Mucosa of stomach (tissue), 1 donor: ENCODE measurements at regions not wholly inside any gene's neighbourhood (a gene's known extent, or its start where the extent isn't known, plus 50 kb on each side); places are given as distances from the start of the nearest gene placed in this dataset.

ENCODE experiments used
- H3K27me3 ChIP-seq: one replicate; pipeline ENCODE4 v1.7.0; 2013; ENCODE audit warnings: mild to moderate bottlenecking, low read length; ENCODE audit not compliant: control insufficient read depth, insufficient read depth
- H3K36me3 ChIP-seq: one replicate; pipeline ENCODE4 v1.7.0; 2013; ENCODE audit warnings: low read length; ENCODE audit not compliant: control insufficient read depth, insufficient read depth
- H3K4me1 ChIP-seq: one replicate; pipeline ENCODE4 v1.7.0; 2013; ENCODE audit warnings: mild to moderate bottlenecking, low read length; ENCODE audit not compliant: control insufficient read depth, insufficient read depth
- H3K4me3 ChIP-seq: one replicate; pipeline ENCODE4 v1.7.0; 2013; ENCODE audit warnings: low read length
- H3K9ac ChIP-seq: one replicate; pipeline ENCODE4 v1.7.0; 2013; ENCODE audit warnings: mild to moderate bottlenecking, low read length, moderate library complexity
- H3K9me3 ChIP-seq: one replicate; pipeline ENCODE4 v1.7.0; 2013; ENCODE audit warnings: mild to moderate bottlenecking, low read length, moderate library complexity; ENCODE audit not compliant: control insufficient read depth
- donor health status: Pancreatic carcinoma.

GRCh38 chr3:182445576-182445975 lies 347.7 kb upstream of the ATP11B start:
- H3K4me3 ChIP-seq = no peak overlapping the region
- H3K4me1 ChIP-seq = no peaks in the 10 kb centered on the region
- no peaks in the 10 kb centered on the region for H3K36me3 ChIP-seq
- H3K27me3 ChIP-seq = no peaks in the 10 kb centered on the region
- no peak overlapping the region for H3K9ac ChIP-seq
- no peaks in the 10 kb centered on the region for H3K9me3 ChIP-seq

GRCh38 chr3:182450942-182451787 lies 342.1 kb upstream of the ATP11B start:
- no peak overlapping the region for H3K9ac ChIP-seq
- H3K4me3 ChIP-seq = no peak overlapping the region
- no peaks in the 10 kb centered on the region for H3K4me1 ChIP-seq
- no peaks in the 10 kb centered on the region for H3K36me3 ChIP-seq
- no peaks in the 10 kb centered on the region for H3K27me3 ChIP-seq
- no peaks in the 10 kb centered on the region for H3K9me3 ChIP-seq

DNA sequence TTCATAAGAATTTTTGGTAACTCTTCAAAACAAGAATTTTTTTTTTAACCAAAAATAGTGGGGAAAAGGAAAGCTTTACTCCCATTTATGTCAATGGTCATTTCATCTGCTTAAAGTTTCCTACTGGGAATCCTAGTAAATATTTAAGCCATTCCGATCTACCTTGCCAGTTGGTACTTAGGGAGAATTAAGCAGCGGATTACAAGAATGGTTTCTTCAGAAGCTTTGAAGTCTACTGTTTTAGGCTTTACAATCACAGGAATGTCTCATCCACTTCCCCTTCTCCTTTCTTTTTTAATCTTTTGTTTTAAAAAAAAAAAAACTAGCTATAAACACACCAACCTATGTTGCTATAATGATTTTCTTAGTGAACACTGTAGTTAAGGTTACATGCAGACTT lies 341.4 kb upstream of the ATP11B start:
- Histone ChIP-seq H3K27me3 (no peaks in the 10 kb centered on the region), H3K9ac (no peak overlapping the region), H3K36me3 (no peaks in the 10 kb centered on the region), H3K4me3 (no peak overlapping the region), H3K4me1 (no peaks in the 10 kb centered on the region), H3K9me3 (no peaks in the 10 kb centered on the region)

DNA sequence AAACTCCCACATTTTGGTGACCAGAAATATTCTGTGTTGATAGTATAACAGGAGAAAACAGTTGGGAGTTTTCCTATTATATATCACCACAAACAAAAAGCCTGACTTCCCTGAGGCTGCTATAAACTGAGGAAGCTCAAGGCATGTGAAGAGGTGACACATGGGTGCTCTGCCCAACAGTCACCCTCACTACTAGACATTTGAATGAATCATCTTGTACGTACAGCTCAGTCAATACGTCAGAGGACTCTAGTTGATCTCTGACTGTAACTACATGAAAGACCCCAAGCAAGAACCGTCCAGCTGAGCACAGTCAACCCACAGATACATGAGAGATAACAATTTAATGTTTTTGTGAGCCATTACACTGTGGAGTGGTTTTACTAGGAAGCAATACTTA lies 338.3 kb upstream of the ATP11B start:
- H3K9ac ChIP-seq = no peak overlapping the region
- H3K9me3 ChIP-seq = no peaks in the 10 kb centered on the region
- no peaks in the 10 kb centered on the region for H3K4me1 ChIP-seq
- no peaks in the 10 kb centered on the region for H3K36me3 ChIP-seq
- no peaks in the 10 kb centered on the region for H3K27me3 ChIP-seq
- H3K4me3 ChIP-seq = no peak overlapping the region

DNA sequence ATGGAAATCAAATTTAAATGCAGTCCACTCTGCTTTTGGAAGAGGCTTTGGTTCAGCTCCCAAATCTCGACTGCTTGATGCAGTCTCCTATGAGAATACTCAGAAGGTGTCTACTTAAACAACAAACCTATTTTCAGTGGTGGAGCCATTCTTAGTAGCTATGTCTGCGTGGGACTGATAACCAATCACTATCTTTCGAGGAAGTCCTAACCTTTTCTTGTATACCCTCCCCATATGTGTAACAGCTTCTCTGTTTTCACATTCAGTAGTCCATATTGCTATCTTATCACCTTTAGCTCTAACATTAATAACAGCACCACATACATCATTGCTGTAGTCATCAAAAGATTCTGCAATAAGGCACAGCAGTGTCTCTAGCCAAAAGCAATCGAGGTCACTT lies 333.0 kb upstream of the ATP11B start:
- H3K36me3 ChIP-seq = no peaks in the 10 kb centered on the region
- H3K9me3 ChIP-seq = no peaks in the 10 kb centered on the region
- no peaks in the 10 kb centered on the region for H3K27me3 ChIP-seq
- H3K4me3 ChIP-seq = no peak overlapping the region
- H3K9ac ChIP-seq = no peak overlapping the region
- peaks cover 5% of the 10 kb centered on the region for H3K4me1 ChIP-seq

- H3K4me1 ChIP-seq = peaks cover 5% of the 10 kb centered on the region
- H3K4me3 ChIP-seq = no peak overlapping the region
- H3K36me3 ChIP-seq = no peaks in the 10 kb centered on the region
- H3K9ac ChIP-seq = no peak overlapping the region
- no peaks in the 10 kb centered on the region for H3K9me3 ChIP-seq
- no peaks in the 10 kb centered on the region for H3K27me3 ChIP-seq
Measured at GRCh38 chr3:182462152-182462551, 331.2 kb upstream of the ATP11B start.

DNA sequence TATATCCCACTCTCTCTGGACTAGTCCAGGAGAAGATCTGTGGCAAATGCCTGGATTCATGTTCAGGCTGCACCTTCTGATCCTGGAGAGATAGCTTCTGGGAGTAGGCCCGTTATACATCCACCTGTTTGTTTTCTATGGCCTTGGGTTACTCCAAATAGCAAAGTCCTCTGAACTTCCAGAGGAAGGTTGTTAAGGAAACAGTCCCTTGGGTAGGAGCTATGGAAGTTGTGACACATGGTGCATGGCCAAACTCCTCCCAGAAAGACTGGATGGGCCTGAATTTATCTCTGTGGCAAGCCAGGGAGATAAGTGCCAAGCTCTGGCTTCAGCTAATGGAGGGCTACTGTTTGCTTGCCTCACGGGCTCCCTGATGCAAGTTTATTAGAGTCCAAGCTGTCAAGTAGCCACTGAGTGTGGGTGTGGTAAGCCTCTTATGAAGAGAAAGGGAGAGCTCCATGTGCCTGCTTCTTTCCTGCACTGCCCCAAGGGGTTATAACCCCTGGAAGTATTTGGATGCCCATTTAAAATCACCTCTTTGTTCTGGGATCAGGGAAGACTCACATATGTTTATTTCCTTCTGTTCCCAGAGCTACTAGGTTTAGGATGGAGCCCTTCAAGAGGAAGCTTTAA lies 328.7 kb upstream of the ATP11B start:
- Histone ChIP-seq H3K27me3 (no peaks in the 10 kb centered on the region), H3K9me3 (no peaks in the 10 kb centered on the region), H3K36me3 (no peaks in the 10 kb centered on the region), H3K9ac (no peak overlapping the region), H3K4me3 (no peak overlapping the region), H3K4me1 (peaks cover 5% of the 10 kb centered on the region)

DNA sequence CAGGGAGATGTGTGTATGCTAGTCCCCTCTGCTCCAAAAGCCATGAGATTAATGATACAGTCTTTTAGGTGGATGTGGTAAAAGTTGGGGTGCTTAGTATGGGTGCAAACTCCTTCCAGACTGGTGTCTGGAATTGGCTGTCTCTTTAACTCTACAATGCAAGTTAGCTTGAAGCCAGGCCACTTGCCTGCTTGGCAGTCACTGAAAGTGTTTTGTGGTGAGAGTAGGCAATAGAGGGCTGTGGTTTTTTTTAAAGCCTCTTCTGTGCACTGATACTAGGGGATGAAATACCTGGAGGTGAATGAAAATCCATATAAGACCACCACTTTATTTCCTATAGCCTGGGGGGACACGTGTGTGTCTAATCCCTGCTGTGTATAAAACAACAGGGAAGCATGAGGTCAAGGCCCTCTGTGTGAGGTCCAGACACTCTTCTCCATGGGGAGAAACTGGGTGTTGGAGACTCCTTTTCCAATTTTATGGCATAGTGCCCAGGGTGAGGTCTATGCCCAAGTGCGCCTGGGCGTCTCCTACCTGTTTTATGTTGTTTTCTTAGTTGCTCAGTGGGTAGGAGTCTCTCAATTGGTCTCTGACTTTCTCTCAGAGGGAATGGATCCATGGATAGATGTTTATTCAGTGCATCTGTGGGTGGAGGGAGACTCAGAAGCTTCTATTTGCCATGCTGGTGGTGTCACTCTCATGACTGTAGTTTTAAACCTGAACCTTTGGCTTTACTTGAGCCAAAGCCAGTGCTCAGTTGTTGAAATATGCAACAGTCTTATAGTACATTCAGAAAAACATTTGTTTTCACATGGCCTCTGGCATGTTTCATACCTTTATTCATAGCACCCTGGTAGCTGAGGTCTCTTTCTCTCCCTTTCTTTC lies 327.8 kb upstream of the ATP11B start:
- Histone ChIP-seq H3K27me3 (no peaks in the 10 kb centered on the region), H3K9ac (no peak overlapping the region), H3K9me3 (no peaks in the 10 kb centered on the region), H3K36me3 (no peaks in the 10 kb centered on the region), H3K4me3 (no peak overlapping the region), H3K4me1 (peaks cover 5% of the 10 kb centered on the region)

GRCh38 chr3:182469086-182469485 lies 324.2 kb upstream of the ATP11B start:
- H3K4me3 ChIP-seq = no peak overlapping the region
- H3K36me3 ChIP-seq = no peaks in the 10 kb centered on the region
- peaks cover 5% of the 10 kb centered on the region for H3K4me1 ChIP-seq
- H3K9me3 ChIP-seq = no peaks in the 10 kb centered on the region
- H3K27me3 ChIP-seq = no peaks in the 10 kb centered on the region
- H3K9ac ChIP-seq = no peak overlapping the region

DNA sequence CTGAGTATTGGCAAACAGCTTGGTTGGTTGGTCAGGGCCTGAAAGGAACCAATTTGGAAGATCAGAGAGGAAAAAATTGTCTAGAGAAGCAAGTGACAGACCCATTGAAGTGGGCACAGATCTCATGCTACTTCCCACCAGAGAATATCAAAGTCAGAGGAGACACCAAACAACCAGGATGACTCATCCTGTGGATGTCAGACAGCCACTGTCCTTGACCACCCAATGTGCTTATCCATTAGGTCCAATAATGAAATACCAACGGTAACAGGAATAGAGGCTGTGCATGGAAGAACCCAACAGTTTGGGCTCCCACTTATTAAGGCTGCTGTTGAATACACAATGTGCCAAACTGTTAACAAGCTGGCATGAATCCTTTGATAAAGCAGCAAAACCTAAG lies 323.1 kb upstream of the ATP11B start:
- no peaks in the 10 kb centered on the region for H3K4me1 ChIP-seq
- H3K27me3 ChIP-seq = no peaks in the 10 kb centered on the region
- H3K9me3 ChIP-seq = no peaks in the 10 kb centered on the region
- no peak overlapping the region for H3K4me3 ChIP-seq
- H3K9ac ChIP-seq = no peak overlapping the region
- H3K36me3 ChIP-seq = no peaks in the 10 kb centered on the region

- Histone ChIP-seq H3K4me1 (no peaks in the 10 kb centered on the region), H3K36me3 (no peaks in the 10 kb centered on the region), H3K9me3 (no peaks in the 10 kb centered on the region), H3K9ac (no peak overlapping the region), H3K4me3 (no peak overlapping the region), H3K27me3 (no peaks in the 10 kb centered on the region)
Measured at GRCh38 chr3:182473191-182473710, 320.1 kb upstream of the ATP11B start.

GRCh38 chr3:182478369-182478768 lies 314.9 kb upstream of the ATP11B start:
- Histone ChIP-seq H3K4me1 (no peaks in the 10 kb centered on the region), H3K36me3 (no peaks in the 10 kb centered on the region), H3K9ac (no peak overlapping the region), H3K9me3 (no peaks in the 10 kb centered on the region), H3K27me3 (no peaks in the 10 kb centered on the region), H3K4me3 (no peak overlapping the region)
